CD4-positive, alpha-beta T cell treated with Interferon gamma for 1 hour (primary cell): ENCODE measurements at regions not wholly inside any gene's neighbourhood (a gene's known extent, or its start where the extent isn't known, plus 50 kb on each side); places are given as distances from the start of the nearest gene placed in this dataset.

Experiments
- DNase-seq: peaks from one replicate; pipeline ENCODE4 v3.0.0-alpha.2; 2020

DNA sequence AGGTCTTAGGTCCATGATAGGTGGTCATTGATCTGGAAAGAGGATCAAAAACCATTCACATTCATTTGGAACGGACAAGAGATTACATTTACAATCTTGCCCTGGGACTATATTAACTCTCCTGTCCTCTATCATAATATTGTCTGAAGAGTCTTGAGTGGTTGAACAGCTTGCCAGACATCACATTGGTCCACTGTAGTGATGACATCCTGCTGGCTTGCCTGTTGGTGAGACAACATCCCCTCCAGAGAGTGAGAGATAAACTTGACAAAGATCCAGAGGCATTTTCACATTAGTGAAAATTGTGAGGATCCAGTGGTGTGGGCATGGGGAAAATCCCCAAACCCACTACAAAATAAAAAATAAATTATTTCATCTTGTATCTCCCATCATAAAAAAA lies 155.7 kb upstream of the LEF1 start:
- no peak for DNase-seq

- no peak for DNase-seq
These were observed 153.8 kb upstream of the LEF1 start for GRCh38 chr4:108322497-108322896.

DNA sequence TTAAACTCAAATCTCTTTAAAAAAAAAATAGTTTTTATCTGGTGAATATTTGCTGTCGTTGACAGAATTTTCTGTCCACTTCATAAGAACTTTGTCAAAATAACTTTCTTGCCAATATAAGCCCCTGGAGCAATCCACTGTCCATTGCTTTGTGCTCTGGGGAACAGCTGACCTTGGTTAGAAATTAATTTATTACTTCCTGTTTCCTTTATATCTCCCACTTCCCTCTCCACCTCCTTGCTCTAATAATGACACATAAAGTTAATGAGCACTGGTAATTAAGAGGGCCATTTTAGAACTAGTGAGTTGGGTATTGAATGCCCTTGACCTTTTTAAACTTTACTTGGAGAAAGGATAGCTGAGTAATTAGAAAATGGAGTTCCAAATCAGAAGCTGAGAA lies 151.3 kb upstream of the LEF1 start:
- no peak for DNase-seq

GRCh38 chr4:108317377-108317776 lies 148.6 kb upstream of the LEF1 start:
- DNase-seq, result no peak

- DNase-seq, result no peak
These were observed 147.0 kb upstream of the LEF1 start for GRCh38 chr4:108315694-108316093.

DNA sequence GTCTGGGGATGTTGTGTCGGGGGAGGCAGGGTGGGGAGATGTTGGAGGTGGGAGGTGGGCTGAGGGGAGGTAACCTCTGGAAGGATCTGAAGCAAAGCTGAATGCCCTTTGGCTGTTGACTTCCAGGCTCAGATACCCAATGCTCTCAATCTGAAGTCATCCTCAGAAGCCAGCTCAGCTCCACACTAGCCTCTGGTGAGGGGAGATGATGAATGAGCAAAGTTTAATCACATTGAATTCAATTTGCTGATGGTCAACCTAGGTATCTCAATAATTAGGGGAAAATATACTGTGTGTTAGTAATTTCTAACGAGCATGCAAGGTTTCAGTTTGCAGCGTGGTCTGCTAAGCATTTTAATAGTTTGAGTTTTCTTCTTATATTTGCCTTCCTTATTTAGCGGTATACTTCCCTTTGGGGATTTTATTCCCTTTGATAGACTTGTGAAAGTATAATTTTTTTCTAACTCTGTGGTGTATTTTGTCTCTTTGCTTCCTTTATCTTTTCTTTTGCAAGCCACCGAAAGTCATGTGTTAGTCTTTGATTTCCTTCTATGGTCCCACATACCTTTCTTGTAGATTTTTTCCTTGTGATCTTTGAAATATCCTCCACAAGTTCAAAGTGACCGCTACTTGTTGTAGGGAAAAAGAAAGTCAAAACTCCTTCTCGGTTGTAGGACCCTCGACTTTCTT lies 146.3 kb upstream of the LEF1 start:
- DNase-seq, result no peak

GRCh38 chr4:108313546-108314339 lies 145.0 kb upstream of the LEF1 start:
- no peak for DNase-seq

- DNase-seq, result no peak
These were observed 142.6 kb upstream of the LEF1 start for GRCh38 chr4:108311313-108311712.

- no peak for DNase-seq
These were observed 134.9 kb upstream of the LEF1 start for GRCh38 chr4:108303488-108304177.

DNA sequence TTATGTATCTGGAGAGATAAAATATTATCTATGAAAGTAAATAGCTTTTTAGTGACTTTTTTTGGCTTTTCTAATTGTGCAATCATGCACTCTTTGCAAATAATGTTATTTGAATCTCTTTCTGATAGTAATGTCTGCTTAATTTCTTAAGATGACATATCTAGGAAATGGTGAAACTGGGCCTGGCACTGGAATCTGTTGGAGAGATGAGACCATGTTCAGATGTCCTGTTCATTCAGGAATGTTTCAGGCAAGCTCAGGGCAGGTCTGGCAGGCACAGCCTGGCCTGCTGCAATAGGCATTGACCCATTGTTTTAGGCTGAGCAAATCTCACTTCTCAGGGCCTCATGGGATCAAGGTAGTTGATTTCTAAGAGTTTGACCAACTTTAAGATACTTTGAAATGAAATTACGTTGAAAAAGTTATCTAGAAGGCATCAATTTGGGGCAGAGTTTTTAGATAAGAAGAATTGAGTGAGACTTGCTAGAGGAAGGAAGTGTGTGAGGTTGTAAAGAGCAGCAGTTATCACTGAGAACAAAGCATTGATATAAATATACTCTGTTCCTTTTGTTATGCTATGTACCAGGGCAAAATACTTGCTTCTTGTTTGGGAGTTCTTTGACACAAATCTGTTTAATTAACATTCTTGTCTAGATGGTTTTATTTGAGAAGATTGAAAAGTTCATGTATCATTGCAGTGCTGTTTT lies 133.0 kb upstream of the LEF1 start:
- no peak for DNase-seq

GRCh38 chr4:108297605-108298004 lies 128.9 kb upstream of the LEF1 start:
- no peak for DNase-seq

DNA sequence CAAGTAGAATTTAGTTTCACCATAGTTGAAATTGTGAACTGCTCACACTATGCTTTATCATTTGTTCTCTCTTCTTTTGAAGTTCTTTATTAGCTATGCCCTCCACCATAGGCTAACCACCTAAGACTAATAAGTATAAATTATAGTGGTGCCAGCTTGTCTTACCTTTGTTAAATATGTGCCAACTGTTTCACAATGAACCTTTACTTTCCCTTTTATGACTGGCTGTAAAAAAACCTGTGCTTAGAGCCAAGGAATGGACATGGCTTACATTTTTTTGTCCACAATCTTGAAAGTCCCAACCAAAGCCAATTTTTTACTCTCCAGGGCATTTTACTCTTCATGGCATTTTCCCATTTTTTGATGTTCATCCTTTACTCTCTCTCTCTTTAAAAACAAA lies 123.5 kb upstream of the LEF1 start:
- DNase-seq, result no peak

- DNase-seq, result no peak
These were observed 122.4 kb upstream of the LEF1 start for GRCh38 chr4:108291137-108291536.

GRCh38 chr4:108287834-108288413 lies 119.2 kb upstream of the LEF1 start:
- no peak for DNase-seq

GRCh38 chr4:108280072-108280471 lies 111.3 kb upstream of the LEF1 start:
- DNase-seq, result no peak

DNA sequence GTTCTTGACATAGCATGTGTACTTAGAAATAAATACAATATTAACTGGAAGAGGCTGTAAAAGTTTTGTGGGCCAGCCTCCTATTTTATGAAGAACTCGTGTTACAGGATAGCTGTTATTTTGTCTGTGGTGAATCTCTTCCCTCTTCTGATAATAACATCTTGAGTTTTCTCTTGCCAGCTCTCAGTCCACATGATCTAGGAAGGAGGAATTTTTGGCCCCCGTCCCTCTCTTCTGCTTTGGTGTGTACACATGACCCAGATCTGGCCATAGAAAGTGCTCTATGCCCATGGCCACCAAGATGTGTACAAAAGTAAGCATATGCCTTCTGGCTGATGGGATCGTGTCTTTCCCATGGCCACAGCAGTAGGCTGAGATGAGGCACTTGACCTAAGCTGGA lies 108.0 kb upstream of the LEF1 start:
- DNase-seq, result no peak

DNA sequence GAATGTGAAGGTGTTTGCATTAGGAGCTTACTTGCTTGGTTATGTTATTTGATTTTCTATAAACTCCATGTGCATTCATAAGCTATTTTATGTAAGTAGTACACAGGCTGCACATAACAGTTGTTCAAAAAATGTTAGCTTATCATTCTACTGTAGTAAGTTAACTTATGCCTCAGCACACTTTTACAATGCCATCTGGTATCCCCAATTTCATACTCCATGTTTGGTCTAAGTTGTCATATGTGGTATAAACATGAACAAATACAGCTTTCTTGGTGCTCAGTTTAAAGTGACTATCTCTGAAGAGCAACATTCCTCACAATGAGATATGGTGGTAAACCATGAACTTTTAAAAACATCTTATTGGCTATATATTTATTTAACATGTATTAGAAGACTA lies 104.3 kb upstream of the LEF1 start:
- DNase-seq, result no peak

DNA sequence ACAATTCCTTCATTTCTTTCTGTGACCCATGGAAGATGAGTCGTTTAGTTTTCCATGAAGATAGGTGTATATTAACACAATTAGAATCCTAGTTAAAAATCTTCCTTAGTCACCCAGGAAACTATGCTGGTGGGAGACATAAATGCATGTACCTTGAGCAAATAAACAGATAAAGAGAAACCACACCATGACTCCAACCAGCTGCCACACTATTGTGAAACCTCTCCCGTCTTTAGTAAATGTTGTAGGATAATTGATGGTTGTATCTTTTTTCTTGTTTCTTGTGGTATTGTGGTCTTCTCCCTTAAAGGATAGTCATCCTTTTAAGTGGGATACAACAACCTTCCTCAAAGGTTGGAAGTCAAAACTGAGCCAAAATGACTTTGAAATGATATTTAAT lies 103.8 kb upstream of the LEF1 start:
- DNase-seq, result no peak

GRCh38 chr4:108272046-108272445 lies 103.3 kb upstream of the LEF1 start:
- DNase-seq, result no peak

GRCh38 chr4:108270466-108271450 lies 102.0 kb upstream of the LEF1 start:
- DNase-seq, result no peak

DNA sequence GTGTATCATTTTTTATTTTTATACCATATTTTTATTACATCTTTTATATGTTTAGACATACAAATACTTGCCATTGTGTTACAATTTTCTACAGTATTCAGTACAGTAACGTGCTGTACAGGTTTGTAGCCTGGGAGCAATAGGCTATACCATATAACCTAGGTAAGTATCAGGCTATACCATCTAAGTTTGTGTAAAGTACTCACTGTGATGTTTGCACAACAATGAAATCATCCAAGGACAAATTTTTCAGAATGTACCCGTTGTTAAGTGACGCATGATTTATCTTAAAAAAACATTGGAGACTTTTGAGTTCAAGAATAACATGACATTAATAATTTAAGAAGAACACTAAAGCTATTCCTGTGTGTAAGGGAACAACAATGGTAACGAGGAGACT lies 96.0 kb upstream of the LEF1 start:
- no peak for DNase-seq

- no peak for DNase-seq
These were observed 94.3 kb upstream of the LEF1 start for GRCh38 chr4:108263057-108263456.
